CD4-positive, alpha-beta T cell (primary cell): ENCODE measurements at regions not wholly inside any gene's neighbourhood (a gene's known extent, or its start where the extent isn't known, plus 50 kb on each side); places are given as distances from the start of the nearest gene placed in this dataset.

Source experiments
- ATAC-seq: fragments of 200-7000 bp; cut with Tn5 transposase; one replicate; pipeline ENCODE4 v1.10.0; 2022; ENCODE audit warnings: mild to moderate bottlenecking; ENCODE audit not compliant: poor library complexity
- CTCF ChIA-PET: fragments of 350-600 bp; sonication (Branson Sonifier 250); formaldehyde crosslinking; loops from one replicate; lab custom pipeline; 2021; ENCODE audit warnings: antibody characterized with exemption, inconsistent platforms; lab: Charles Lee
- POLR2A ChIA-PET: fragments of 350-600 bp; sonication (Branson Sonifier 250); formaldehyde crosslinking; loops from one replicate; lab custom pipeline; 2021; ENCODE audit warnings: antibody characterized with exemption, inconsistent platforms; lab: Charles Lee
- DNase-seq, 14 experiments: peaks; one replicate each; pipeline ENCODE4 v3.0.0-alpha.2; 2013 to 2020; ENCODE audit warnings: mixed read lengths in 2 of 14
- H3K27ac ChIP-seq, 2 donors: one replicate each; pipeline versions ENCODE4 v1.5.1 to v1.7.0; 2013; ENCODE audit warnings: low read length in 2 of 2, low read depth in 1 of 2, mild to moderate bottlenecking in 1 of 2
- H3K27me3 ChIP-seq, 2 experiments: 1 replicate in 1 of 2; 2 replicates in 1 of 2; pipeline versions ENCODE4 v1.6.1 to v1.7.0; 2013; ENCODE audit warnings: low read length in 2 of 2, control low read depth in 1 of 2, mild to moderate bottlenecking in 1 of 2, moderate library complexity in 1 of 2; ENCODE audit not compliant: insufficient read depth in 2 of 2, control insufficient read depth in 1 of 2
- H3K36me3 ChIP-seq: one replicate; pipeline ENCODE4 v1.6.1; 2013; ENCODE audit warnings: low read length, control low read depth; ENCODE audit not compliant: insufficient read depth
- H3K4me1 ChIP-seq: one replicate; pipeline ENCODE4 v1.6.1; 2013; ENCODE audit warnings: low read length, control low read depth; ENCODE audit not compliant: insufficient read depth
- H3K4me3 ChIP-seq: one replicate; pipeline ENCODE4 v1.5.1; 2013; ENCODE audit warnings: mild to moderate bottlenecking, low read length, moderate library complexity
- H3K9me3 ChIP-seq, 2 experiments: 1 replicate in 1 of 2; 2 replicates in 1 of 2; pipeline versions ENCODE4 v1.6.1 to v1.7.0; 2013; ENCODE audit warnings: low read length in 2 of 2, mild to moderate bottlenecking in 2 of 2, control low read depth in 1 of 2, moderate library complexity in 1 of 2; ENCODE audit not compliant: control insufficient read depth in 1 of 2, insufficient read depth in 1 of 2
- H3K27ac Mint-ChIP-seq: one replicate; pipeline ENCODE4 v1.8.0; 2020; ENCODE audit warnings: mixed read lengths
- H3K27me3 Mint-ChIP-seq: one replicate; pipeline ENCODE4 v1.8.0; 2021; ENCODE audit warnings: mixed read lengths
- H3K36me3 Mint-ChIP-seq: one replicate; pipeline ENCODE4 v1.8.0; 2021; ENCODE audit warnings: low read depth, mixed read lengths
- H3K4me1 Mint-ChIP-seq: one replicate; pipeline ENCODE4 v1.8.0; 2021; ENCODE audit warnings: low read depth, mixed read lengths
- H3K4me3 Mint-ChIP-seq: one replicate; pipeline ENCODE4 v1.8.0; 2020; ENCODE audit warnings: mild to moderate bottlenecking, mixed read lengths
- H3K9me3 Mint-ChIP-seq: one replicate; pipeline ENCODE4 v1.8.0; 2020; ENCODE audit warnings: mixed read lengths
- CTCF ChIP-seq: fragments of 200-600 bp; IDR thresholded peaks from one replicate; pipeline ENCODE4 v1.8.0; 2022; ENCODE audit warnings: antibody characterized with exemption, mild to moderate bottlenecking
- intact Hi-C, 2 experiments: fragments of 100-400 bp; cut with DNase I in 1 of 2; cut with micrococcal nuclease in 1 of 2; formaldehyde crosslinking; loops; one replicate each; pipeline versions ENCODE4 v1.15.1 to v1.9.0; 2023 to 2025; cut with DNase I, micrococcal nuclease

GRCh38 chr1:4513685-4514084 is 140.7 kb upstream of the AJAP1 start:
- intact Hi-C loops = no loop called here
- ATAC-seq (no peak), DNase-seq (no peak)
- H3K9me3 Mint-ChIP-seq = no peaks in the 10 kb centered on the region
- no peaks in the 10 kb centered on the region for H3K36me3 Mint-ChIP-seq
- H3K4me1 ChIP-seq = no peaks in the 10 kb centered on the region
- peaks cover 24% of the 10 kb centered on the region for H3K27me3 Mint-ChIP-seq
- no peak for TF ChIP-seq CTCF
- H3K9me3 ChIP-seq = no peaks in the 10 kb centered on the region
- ChIA-PET POLR2A (no interaction called here), CTCF (no interaction called here)
- H3K4me3 Mint-ChIP-seq = no peak overlapping the region
- H3K36me3 ChIP-seq = no peaks in the 10 kb centered on the region
- peaks cover 0 to 3% of the 10 kb centered on the region in 2 experiments for H3K27me3 ChIP-seq
- H3K4me3 ChIP-seq = no peak overlapping the region
- no peaks in the 10 kb centered on the region for H3K4me1 Mint-ChIP-seq
- H3K27ac Mint-ChIP-seq = no peak overlapping the region
- H3K27ac ChIP-seq = no peak overlapping the region

- DNase-seq (no peak), ATAC-seq (no peak)
- H3K9me3 Mint-ChIP-seq = no peaks in the 10 kb centered on the region
- peaks cover 25% of the 10 kb centered on the region for H3K27me3 Mint-ChIP-seq
- POLR2A ChIA-PET = no interaction called here
- no peak for TF ChIP-seq CTCF
- H3K36me3 Mint-ChIP-seq = no peaks in the 10 kb centered on the region
- no peaks in the 10 kb centered on the region for H3K4me1 Mint-ChIP-seq
- intact Hi-C loops = no loop called here
- H3K27me3 ChIP-seq = no peaks in the 10 kb centered on the region
- no peaks in the 10 kb centered on the region for H3K4me1 ChIP-seq
- no peaks in the 10 kb centered on the region for H3K36me3 ChIP-seq
- no peak overlapping the region for H3K27ac ChIP-seq
- H3K9me3 ChIP-seq = no peaks in the 10 kb centered on the region
- H3K27ac Mint-ChIP-seq = no peak overlapping the region
- CTCF ChIA-PET = no interaction called here
- H3K4me3 Mint-ChIP-seq = no peak overlapping the region
- no peak overlapping the region for H3K4me3 ChIP-seq
Observed at GRCh38 chr1:4515727-4516289, 138.6 kb upstream of the AJAP1 start.

- no peak for TF ChIP-seq CTCF
- Histone ChIP-seq H3K36me3 (no peaks in the 10 kb centered on the region), H3K27me3 (no peaks in the 10 kb centered on the region), H3K4me1 (no peaks in the 10 kb centered on the region), H3K9me3 (no peaks in the 10 kb centered on the region), H3K4me3 (no peak overlapping the region), H3K27ac (no peak overlapping the region)
- no peaks in the 10 kb centered on the region for H3K36me3 Mint-ChIP-seq
- DNase-seq (no peak), ATAC-seq (no peak)
- no peak overlapping the region for H3K27ac Mint-ChIP-seq
- no peaks in the 10 kb centered on the region for H3K9me3 Mint-ChIP-seq
- intact Hi-C loops = no loop called here
- H3K4me3 Mint-ChIP-seq = no peak overlapping the region
- POLR2A ChIA-PET = no interaction called here
- H3K4me1 Mint-ChIP-seq = no peaks in the 10 kb centered on the region
- H3K27me3 Mint-ChIP-seq = peaks cover 23% of the 10 kb centered on the region
- CTCF ChIA-PET = no interaction called here
Observed at GRCh38 chr1:4516596-4516995, 137.8 kb upstream of the AJAP1 start.
